ENCODE measurements at regions not wholly inside any gene's neighbourhood (a gene's known extent, or its start where the extent isn't known, plus 50 kb on each side); places are given as distances from the start of the nearest gene placed in this dataset.

GRCh38 chr6:81241126-81242041 lies 511.1 kb downstream of the TENT5A start:
- no peak for DNase-seq (ENCODE audit: insufficient read length, low spot score)
- no peak for FAIRE-seq
- TF ChIP-seq PAX5 (IDR thresholded peaks at IDR 0.05; ENCODE audit: insufficient read depth, low read length, severe bottlenecking): no peak
- no peak for TF ChIP-seq TAF1 (IDR thresholded peaks at IDR 0.05; ENCODE audit: low read depth, low read length)
- no peak for TF ChIP-seq POU2F2 (IDR thresholded peaks at IDR 0.05; ENCODE audit: low read depth, low read length)
- no peak for TF ChIP-seq POLR2AphosphoS5 (IDR thresholded peaks at IDR 0.05; ENCODE audit: low read depth, low read length)
- TF ChIP-seq POLR2A (IDR thresholded peaks at IDR 0.05; ENCODE audit: low read depth, low read length): no peak
- no peak for TF ChIP-seq SPI1 (IDR thresholded peaks at IDR 0.05; ENCODE audit: low read depth, low read length)

- FAIRE-seq (no peak), DNase-seq (ENCODE audit: insufficient read length, low spot score) (no peak)
- TF ChIP-seq POLR2A (IDR thresholded peaks at IDR 0.05; ENCODE audit: low read depth, low read length) (no peak), SPI1 (IDR thresholded peaks at IDR 0.05; ENCODE audit: low read depth, low read length) (no peak), POU2F2 (IDR thresholded peaks at IDR 0.05; ENCODE audit: low read depth, low read length) (no peak), TAF1 (IDR thresholded peaks at IDR 0.05; ENCODE audit: low read depth, low read length) (no peak), POLR2AphosphoS5 (IDR thresholded peaks at IDR 0.05; ENCODE audit: low read depth, low read length) (no peak), PAX5 (IDR thresholded peaks at IDR 0.05; ENCODE audit: insufficient read depth, low read length, severe bottlenecking) (no peak)
Observed at GRCh38 chr6:81238390-81238789, 514.1 kb downstream of the TENT5A start.

GRCh38 chr6:81237226-81237625 lies 515.3 kb downstream of the TENT5A start:
- DNase-seq (ENCODE audit: insufficient read length, low spot score): no peak
- no peak for TF ChIP-seq TAF1 (IDR thresholded peaks at IDR 0.05; ENCODE audit: low read depth, low read length)
- TF ChIP-seq POLR2AphosphoS5 (IDR thresholded peaks at IDR 0.05; ENCODE audit: low read depth, low read length): no peak
- no peak for TF ChIP-seq SPI1 (IDR thresholded peaks at IDR 0.05; ENCODE audit: low read depth, low read length)
- TF ChIP-seq PAX5 (IDR thresholded peaks at IDR 0.05; ENCODE audit: insufficient read depth, low read length, severe bottlenecking): no peak
- no peak for TF ChIP-seq POLR2A (IDR thresholded peaks at IDR 0.05; ENCODE audit: low read depth, low read length)
- FAIRE-seq: no peak

GRCh38 chr6:81235512-81235911 lies 517.0 kb downstream of the TENT5A start:
- no peak for TF ChIP-seq POLR2A (IDR thresholded peaks at IDR 0.05; ENCODE audit: low read depth, low read length)
- TF ChIP-seq POU2F2 (IDR thresholded peaks at IDR 0.05; ENCODE audit: low read depth, low read length): no peak
- no peak for TF ChIP-seq TAF1 (IDR thresholded peaks at IDR 0.05; ENCODE audit: low read depth, low read length)
- no peak for FAIRE-seq

GRCh38 chr6:81233990-81234389 lies 518.5 kb downstream of the TENT5A start:
- DNase-seq (ENCODE audit: insufficient read length, low spot score) (no peak), FAIRE-seq (no peak)
- TF ChIP-seq POLR2AphosphoS5 (IDR thresholded peaks at IDR 0.05; ENCODE audit: low read depth, low read length) (no peak), POLR2A (IDR thresholded peaks at IDR 0.05; ENCODE audit: low read depth, low read length) (no peak), TAF1 (IDR thresholded peaks at IDR 0.05; ENCODE audit: low read depth, low read length) (no peak), POU2F2 (IDR thresholded peaks at IDR 0.05; ENCODE audit: low read depth, low read length) (no peak), PAX5 (IDR thresholded peaks at IDR 0.05; ENCODE audit: insufficient read depth, low read length, severe bottlenecking) (no peak), SPI1 (IDR thresholded peaks at IDR 0.05; ENCODE audit: low read depth, low read length) (no peak)

More at GRCh38 chr6:81235512-81235911, 517.0 kb downstream of the TENT5A start:
- no peak for DNase-seq (ENCODE audit: insufficient read length, low spot score)

GRCh38 chr6:81228912-81229555 lies 523.4 kb downstream of the TENT5A start:
- TF ChIP-seq TAF1 (IDR thresholded peaks at IDR 0.05; ENCODE audit: low read depth, low read length): no peak
- TF ChIP-seq SPI1 (IDR thresholded peaks at IDR 0.05; ENCODE audit: low read depth, low read length): no peak
- no peak for TF ChIP-seq POLR2A (IDR thresholded peaks at IDR 0.05; ENCODE audit: low read depth, low read length)
- TF ChIP-seq POLR2AphosphoS5 (IDR thresholded peaks at IDR 0.05; ENCODE audit: low read depth, low read length): no peak
- TF ChIP-seq PAX5 (IDR thresholded peaks at IDR 0.05; ENCODE audit: insufficient read depth, low read length, severe bottlenecking): no peak
- TF ChIP-seq POU2F2 (IDR thresholded peaks at IDR 0.05; ENCODE audit: low read depth, low read length): no peak
- no peak for DNase-seq (ENCODE audit: insufficient read length, low spot score)
- FAIRE-seq: no peak

GRCh38 chr6:81226957-81227356 lies 525.5 kb downstream of the TENT5A start:
- TF ChIP-seq PAX5 (IDR thresholded peaks at IDR 0.05; ENCODE audit: insufficient read depth, low read length, severe bottlenecking) (no peak), SPI1 (IDR thresholded peaks at IDR 0.05; ENCODE audit: low read depth, low read length) (no peak), POLR2AphosphoS5 (IDR thresholded peaks at IDR 0.05; ENCODE audit: low read depth, low read length) (no peak), POU2F2 (IDR thresholded peaks at IDR 0.05; ENCODE audit: low read depth, low read length) (no peak), TAF1 (IDR thresholded peaks at IDR 0.05; ENCODE audit: low read depth, low read length) (no peak), POLR2A (IDR thresholded peaks at IDR 0.05; ENCODE audit: low read depth, low read length) (no peak)
- FAIRE-seq (no peak), DNase-seq (ENCODE audit: insufficient read length, low spot score) (no peak)

GRCh38 chr6:81216668-81217067 lies 535.8 kb downstream of the TENT5A start:
- TF ChIP-seq POLR2AphosphoS5 (IDR thresholded peaks at IDR 0.05; ENCODE audit: low read depth, low read length): no peak
- TF ChIP-seq POU2F2 (IDR thresholded peaks at IDR 0.05; ENCODE audit: low read depth, low read length): no peak
- no peak for TF ChIP-seq SPI1 (IDR thresholded peaks at IDR 0.05; ENCODE audit: low read depth, low read length)
- TF ChIP-seq POLR2A (IDR thresholded peaks at IDR 0.05; ENCODE audit: low read depth, low read length): no peak
- no peak for TF ChIP-seq PAX5 (IDR thresholded peaks at IDR 0.05; ENCODE audit: insufficient read depth, low read length, severe bottlenecking)
- no peak for TF ChIP-seq TAF1 (IDR thresholded peaks at IDR 0.05; ENCODE audit: low read depth, low read length)
- DNase-seq (ENCODE audit: insufficient read length, low spot score) (no peak), FAIRE-seq (no peak)

GRCh38 chr6:81215092-81215432 lies 537.4 kb downstream of the TENT5A start:
- no peak for FAIRE-seq
- TF ChIP-seq PAX5 (IDR thresholded peaks at IDR 0.05; ENCODE audit: insufficient read depth, low read length, severe bottlenecking): no peak
- no peak for TF ChIP-seq POLR2AphosphoS5 (IDR thresholded peaks at IDR 0.05; ENCODE audit: low read depth, low read length)
- no peak for TF ChIP-seq TAF1 (IDR thresholded peaks at IDR 0.05; ENCODE audit: low read depth, low read length)
- no peak for TF ChIP-seq POLR2A (IDR thresholded peaks at IDR 0.05; ENCODE audit: low read depth, low read length)
- TF ChIP-seq SPI1 (IDR thresholded peaks at IDR 0.05; ENCODE audit: low read depth, low read length): no peak
- no peak for TF ChIP-seq POU2F2 (IDR thresholded peaks at IDR 0.05; ENCODE audit: low read depth, low read length)
- no peak for DNase-seq (ENCODE audit: insufficient read length, low spot score)

All from GM12891 (cell line).